Caco-2 (cell line): ENCODE measurements at regions not wholly inside any gene's neighbourhood (a gene's known extent, or its start where the extent isn't known, plus 50 kb on each side); places are given as distances from the start of the nearest gene placed in this dataset.

ENCODE experiments used
- BruUV-seq: library from RNA; stranded (reverse); fragments of 400-500 nt; replicated peaks from 2 replicates; lab custom pipeline; 2021; lab: Mats Ljungman, UMichigan
- CTCF ChIA-PET: fragments of 300-600 bp; sonication (Branson Sonifier 250); formaldehyde crosslinking; loops from one replicate; lab custom pipeline; 2022; ENCODE audit warnings: antibody characterized with exemption; lab: Charles Lee
- POLR2A ChIA-PET: fragments of 300-600 bp; sonication (Branson Sonifier 250); formaldehyde crosslinking; loops from one replicate; lab custom pipeline; 2022; ENCODE audit warnings: antibody characterized with exemption; lab: Charles Lee
- DNase-seq, 2 experiments: peaks; one replicate each; pipeline versions ENCODE4 v3.0.0 to v3.0.0-alpha.2; 2020 to 2022
- H3K27me3 ChIP-seq: replicated peaks from 2 replicates; pipeline ENCODE4 v1.6.0; 2011; ENCODE audit warnings: low read length; ENCODE audit not compliant: control insufficient read depth, insufficient read depth
- H3K36me3 ChIP-seq: 2 replicates; pipeline ENCODE4 v1.5.1; 2011; ENCODE audit warnings: low read length; ENCODE audit not compliant: control insufficient read depth, insufficient read depth
- H3K4me1 ChIP-seq: fragments of 250-450 bp; sonication (Bioruptor Pico); 2 replicates; pipeline ENCODE4 v1.5.1; 2020; ENCODE audit warnings: mild to moderate bottlenecking
- H3K4me3 ChIP-seq: 2 replicates; pipeline ENCODE4 v1.5.1; 2011; ENCODE audit warnings: low read depth, mild to moderate bottlenecking, control low read depth, low read length
- H3K9me3 ChIP-seq: fragments of 250-450 bp; sonication (Bioruptor Pico); 2 replicates; pipeline ENCODE4 v1.5.1; 2020; ENCODE audit warnings: mild to moderate bottlenecking, moderate library complexity
- H3K27ac Mint-ChIP-seq: one replicate; pipeline ENCODE4 v1.8.0; 2022; ENCODE audit warnings: mixed read lengths; ENCODE audit not compliant: unreplicated experiment
- H3K27me3 Mint-ChIP-seq: one replicate; pipeline ENCODE4 v1.8.0; 2022; ENCODE audit warnings: mixed read lengths; ENCODE audit not compliant: insufficient read depth, unreplicated experiment
- H3K36me3 Mint-ChIP-seq: one replicate; pipeline ENCODE4 v1.8.0; 2022; ENCODE audit warnings: mild to moderate bottlenecking, mixed read lengths; ENCODE audit not compliant: insufficient read depth, unreplicated experiment
- H3K4me1 Mint-ChIP-seq: one replicate; pipeline ENCODE4 v1.8.0; 2022; ENCODE audit warnings: low read depth, mixed read lengths; ENCODE audit not compliant: unreplicated experiment
- H3K4me3 Mint-ChIP-seq: one replicate; pipeline ENCODE4 v1.8.0; 2022; ENCODE audit warnings: mild to moderate bottlenecking, moderate library complexity, mixed read lengths; ENCODE audit not compliant: unreplicated experiment
- H3K9me3 Mint-ChIP-seq: one replicate; pipeline ENCODE4 v1.8.0; 2022; ENCODE audit warnings: mixed read lengths; ENCODE audit not compliant: unreplicated experiment
- CTCF ChIP-seq, 2 experiments: fragments of 200-600 bp in 1 of 2; IDR thresholded peaks; 1 replicate in 1 of 2; 2 replicates in 1 of 2; pipeline versions ENCODE4 v1.5.1 to v1.8.0; 2011 to 2022; ENCODE audit warnings: antibody characterized with exemption in 1 of 2, control low read depth in 1 of 2, inconsistent platforms in 1 of 2, low read depth in 1 of 2, low read length in 1 of 2, mild to moderate bottlenecking in 1 of 2, moderate library complexity in 1 of 2; ENCODE audit not compliant: insufficient read depth in 1 of 2, severe bottlenecking in 1 of 2, unreplicated experiment in 1 of 2
- intact Hi-C: fragments of 100-400 bp; cut with micrococcal nuclease; formaldehyde crosslinking; loops from one replicate; pipeline ENCODE4 v1.10.0; 2022; ENCODE audit not compliant: unreplicated experiment

GRCh38 chr7:115522174-115522573 lies 508.4 kb downstream of the TFEC start:
- no peak for TF ChIP-seq CTCF (IDR thresholded peaks at IDR 0.05; ENCODE audit: insufficient read depth in 1 of 2, low read depth in 1 of 2, low read length in 1 of 2, severe bottlenecking in 1 of 2, unreplicated experiment in 1 of 2)
- Mint-ChIP-seq H3K4me3 (no peak overlapping the region), H3K36me3 (no peaks in the 10 kb centered on the region), H3K27ac (no peak overlapping the region), H3K27me3 (no peaks in the 10 kb centered on the region), H3K4me1 (no peaks in the 10 kb centered on the region), H3K9me3 (peaks cover 10% of the 10 kb centered on the region)
- intact Hi-C loops: no loop called here
- no peak overlapping the region for H3K4me3 ChIP-seq
- ChIA-PET POLR2A (no interaction called here), CTCF (no interaction called here)
- H3K27me3 ChIP-seq: no peaks in the 10 kb centered on the region; the same call in 1 of the 2 replicates
- H3K9me3 ChIP-seq: 0 out of 2 replicates have a peak, but pooled peaks cover 7% of the 10 kb centered on the region
- no peaks in the 10 kb centered on the region for H3K36me3 ChIP-seq
- BruUV-seq: no TSS peak
- no peaks in the 10 kb centered on the region for H3K4me1 ChIP-seq
- DNase-seq: no peak

GRCh38 chr7:115516341-115516740 lies 514.2 kb downstream of the TFEC start:
- no TSS peak for BruUV-seq

DNA sequence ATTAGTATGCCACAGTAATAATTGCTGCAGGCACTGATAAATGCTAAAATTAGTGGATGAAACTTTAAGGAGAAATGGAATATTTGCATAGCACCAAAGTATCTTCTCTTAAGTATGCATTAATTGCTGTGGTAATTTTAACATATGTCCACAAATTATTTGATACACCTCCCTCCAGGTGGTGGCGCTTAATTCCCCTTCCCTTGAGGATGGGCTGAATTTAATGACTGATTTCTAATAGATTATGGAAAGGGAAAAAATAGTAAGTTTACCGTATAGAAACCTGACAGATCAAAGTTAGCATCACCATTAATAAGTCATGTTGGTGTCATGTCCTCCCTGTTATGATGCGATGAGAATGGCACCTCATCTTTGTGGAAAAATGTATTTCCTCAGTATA lies 519.2 kb downstream of the TFEC start:
- Mint-ChIP-seq H3K27ac (no peak overlapping the region), H3K4me1 (no peaks in the 10 kb centered on the region), H3K4me3 (no peak overlapping the region), H3K27me3 (peaks cover 8% of the 10 kb centered on the region), H3K36me3 (no peaks in the 10 kb centered on the region), H3K9me3 (no peaks in the 10 kb centered on the region)
- ChIA-PET CTCF (no interaction called here), POLR2A (no interaction called here)
- intact Hi-C loops: loop anchor here (1.0 kb wide), 1 partner anchor 165 kb away; no protein-coding TSS in a partner anchor
- Histone ChIP-seq H3K36me3 (no peaks in the 10 kb centered on the region), H3K4me3 (no peak overlapping the region), H3K4me1 (no peaks in the 10 kb centered on the region), H3K27me3 (no peaks in the 10 kb centered on the region), H3K9me3 (no peaks in the 10 kb centered on the region)
- no peak for TF ChIP-seq CTCF (IDR thresholded peaks at IDR 0.05; ENCODE audit: insufficient read depth in 1 of 2, low read depth in 1 of 2, low read length in 1 of 2, severe bottlenecking in 1 of 2, unreplicated experiment in 1 of 2)
- BruUV-seq: no TSS peak
- no peak for DNase-seq

More at GRCh38 chr7:115516341-115516740, 514.2 kb downstream of the TFEC start:
- Histone ChIP-seq H3K36me3 (no peaks in the 10 kb centered on the region), H3K9me3 (no peaks in the 10 kb centered on the region), H3K4me3 (no peak overlapping the region), H3K27me3 (no peaks in the 10 kb centered on the region), H3K4me1 (no peaks in the 10 kb centered on the region)
- Mint-ChIP-seq H3K4me1 (no peaks in the 10 kb centered on the region), H3K27ac (no peak overlapping the region), H3K27me3 (no peaks in the 10 kb centered on the region), H3K4me3 (no peak overlapping the region), H3K9me3 (peaks cover 9% of the 10 kb centered on the region), H3K36me3 (no peaks in the 10 kb centered on the region)
- POLR2A ChIA-PET: no interaction called here
- TF ChIP-seq CTCF (IDR thresholded peaks at IDR 0.05; ENCODE audit: insufficient read depth in 1 of 2, low read depth in 1 of 2, low read length in 1 of 2, severe bottlenecking in 1 of 2, unreplicated experiment in 1 of 2): no peak
- intact Hi-C loops: no loop called here
- DNase-seq: no peak
- CTCF ChIA-PET: no interaction called here
